DMS114 treated with DMSO at 0.1 percent for 48 hours (cell line): ENCODE measurements at regions not wholly inside any gene's neighbourhood (a gene's known extent, or its start where the extent isn't known, plus 50 kb on each side); places are given as distances from the start of the nearest gene placed in this dataset.

Experiments
- DNase-seq: peaks from one replicate; lab custom pipeline; 2025; ENCODE audit not compliant: unreplicated experiment; lab: John Stamatoyannopoulos, UW

DNA sequence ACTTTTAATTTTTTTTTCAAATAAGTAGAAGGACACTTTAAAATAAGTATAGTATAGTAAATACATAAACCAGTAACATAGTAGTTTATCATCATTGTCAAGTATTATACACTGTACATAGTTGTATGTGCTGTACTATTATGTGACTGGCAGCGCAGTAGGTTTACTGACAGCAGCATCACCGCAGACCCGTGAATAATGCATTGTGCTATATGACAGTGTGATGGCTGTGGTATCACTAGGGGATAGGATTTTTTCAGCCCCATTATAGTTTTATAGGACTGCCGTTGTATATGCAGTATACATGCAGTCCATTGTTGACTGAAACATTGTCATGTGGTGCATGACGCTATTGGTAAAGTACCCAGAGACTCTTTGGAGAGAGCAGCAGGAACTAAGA lies 306.5 kb downstream of the SQOR start:
- DNase-seq, result no peak

DNA sequence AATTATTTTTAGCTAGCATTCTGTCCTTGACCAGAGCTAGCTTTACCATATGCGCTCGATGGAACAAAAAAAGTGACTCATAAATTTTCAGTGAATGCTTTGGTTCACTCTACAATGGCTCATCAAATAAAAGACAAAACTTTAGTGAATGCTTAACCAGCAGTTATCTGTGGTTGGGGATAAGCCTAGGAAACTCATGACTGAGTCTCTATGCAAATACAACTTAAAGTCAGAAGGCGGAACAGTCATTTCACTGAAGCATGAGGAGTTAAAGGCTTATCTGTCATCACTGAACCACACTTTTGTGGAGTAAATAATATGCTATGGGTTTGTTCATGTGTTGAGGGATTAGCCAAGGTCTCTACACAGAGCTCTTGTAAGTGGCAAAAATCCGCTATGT lies 308.4 kb downstream of the SQOR start:
- no peak for DNase-seq

DNA sequence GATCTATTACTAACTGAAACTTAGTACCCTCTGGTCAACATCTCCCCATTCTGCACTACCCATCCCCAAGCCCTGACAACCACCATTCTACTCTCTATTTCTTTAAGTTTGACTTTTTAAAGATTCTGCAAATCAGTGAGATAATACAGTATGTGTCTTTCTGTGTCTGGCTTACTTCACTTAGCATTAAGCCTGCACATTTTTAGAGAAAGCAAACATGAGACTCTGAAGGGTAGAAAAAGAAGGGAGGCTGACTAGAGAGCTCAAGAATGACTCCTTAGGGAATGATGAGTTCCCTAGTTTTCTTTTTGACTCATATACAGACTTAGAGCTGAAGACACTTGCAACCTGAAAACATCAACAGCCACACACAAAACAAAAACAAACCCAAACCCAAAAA lies 311.3 kb downstream of the SQOR start:
- no peak for DNase-seq

DNA sequence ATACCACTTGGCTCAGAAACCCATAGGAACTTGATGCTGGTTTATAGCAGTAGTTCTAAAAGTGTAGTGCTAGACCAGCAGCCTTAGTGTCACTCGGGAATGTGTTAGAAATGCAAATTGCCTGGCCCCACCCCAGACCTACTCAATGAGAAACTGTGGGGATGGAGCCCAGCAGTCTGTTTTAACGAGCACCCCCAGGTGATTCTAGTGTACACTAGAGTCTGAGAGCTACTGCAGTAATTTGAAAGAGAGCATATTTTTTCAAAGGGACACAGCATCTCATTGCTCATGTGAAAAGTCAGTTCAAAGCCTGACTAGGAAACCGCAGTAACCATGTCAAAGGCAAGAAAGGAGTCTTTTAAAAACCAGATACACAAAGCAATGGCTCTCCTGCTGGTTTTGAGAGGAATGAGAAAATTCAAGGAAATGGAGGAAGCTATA lies 313.4 kb downstream of the SQOR start:
- DNase-seq, result no peak

GRCh38 chr15:45958924-45959323 lies 324.1 kb downstream of the SQOR start:
- no peak for DNase-seq

GRCh38 chr15:45962733-45963132 lies 327.9 kb downstream of the SQOR start:
- no peak for DNase-seq

DNA sequence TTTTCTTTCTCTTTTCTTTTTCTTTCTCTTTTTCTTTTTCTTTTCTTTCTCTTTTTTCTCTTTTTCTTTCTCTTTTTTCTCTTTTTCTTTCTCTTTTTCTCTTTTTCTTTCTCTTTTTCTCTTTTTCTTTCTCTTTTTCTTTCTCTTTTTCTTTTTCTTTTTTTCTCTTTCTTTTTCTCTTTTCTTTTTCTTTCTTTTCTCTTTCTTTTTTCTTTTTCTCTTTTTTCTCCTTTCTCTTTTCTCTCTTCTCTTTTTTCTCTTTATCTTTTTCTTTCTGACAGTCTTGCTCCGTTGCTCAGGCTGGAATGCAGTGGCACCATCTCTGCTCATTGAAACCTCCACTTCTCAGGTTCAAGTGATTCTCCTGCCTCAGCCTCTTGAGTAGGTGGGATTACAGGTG lies 335.7 kb downstream of the SQOR start:
- no peak for DNase-seq

DNA sequence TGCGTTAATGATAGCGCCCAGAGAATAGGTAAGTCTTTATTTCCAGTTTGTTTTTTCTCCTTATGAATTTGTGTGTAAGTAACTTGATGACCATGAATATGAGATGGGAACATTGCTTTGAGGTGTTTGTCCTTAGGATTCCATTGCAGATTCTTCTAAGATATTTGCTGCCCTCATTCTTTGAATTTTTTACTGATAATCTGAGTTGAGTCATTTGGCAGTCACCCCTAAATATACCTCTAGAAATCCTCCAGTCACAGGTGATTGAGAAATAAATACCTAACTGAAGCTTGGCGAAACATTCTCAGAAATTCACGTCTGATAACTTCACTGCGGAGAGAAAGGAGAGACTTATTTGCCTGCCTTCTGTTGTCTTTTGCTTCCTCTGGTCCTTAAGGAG lies 345.5 kb downstream of the SQOR start:
- DNase-seq, result no peak

DNA sequence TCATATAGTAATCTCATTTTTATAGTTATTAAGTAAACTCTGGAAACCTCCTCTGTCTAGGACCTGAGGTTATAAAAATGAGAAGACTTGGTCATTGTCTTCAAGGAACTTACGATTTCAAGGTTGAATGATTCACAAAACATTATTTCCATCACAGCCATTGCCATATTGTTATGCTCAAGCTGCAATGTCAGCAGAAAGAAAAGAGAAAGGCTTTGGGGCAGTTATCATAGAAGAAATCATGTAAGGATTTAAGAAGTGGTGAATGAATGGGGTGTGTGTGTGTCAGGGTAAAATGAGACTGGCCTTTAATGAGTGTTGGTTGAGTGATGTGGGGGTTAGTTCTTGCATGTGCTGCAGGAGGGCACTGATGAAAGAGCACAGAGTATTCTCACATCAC lies 346.8 kb downstream of the SQOR start:
- no peak for DNase-seq

DNA sequence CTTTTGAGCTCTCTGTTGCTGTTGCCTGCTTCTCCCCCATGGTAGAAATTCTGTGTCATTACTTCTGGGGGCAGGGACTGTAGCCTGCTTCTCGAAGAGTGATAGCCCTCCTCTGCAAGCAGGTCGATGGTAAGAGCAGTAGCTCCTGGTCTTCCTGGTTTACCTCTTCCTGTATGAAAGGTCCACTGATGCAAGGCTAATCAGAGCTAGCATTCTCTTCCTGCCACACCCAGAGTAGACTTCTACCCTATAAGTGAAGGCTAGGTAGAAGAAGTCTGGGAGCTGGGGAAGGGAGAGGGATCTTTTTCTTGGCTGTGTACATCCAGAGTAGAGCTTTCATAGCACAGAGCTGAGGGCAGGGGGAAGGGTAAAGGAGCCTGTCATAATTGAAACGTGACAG lies 357.0 kb downstream of the SQOR start:
- no peak for DNase-seq

GRCh38 chr15:45993072-45993471 lies 358.2 kb downstream of the SQOR start:
- DNase-seq, result no peak

- no peak for DNase-seq
Observed at GRCh38 chr15:45993508-45993907, 358.7 kb downstream of the SQOR start.

DNA sequence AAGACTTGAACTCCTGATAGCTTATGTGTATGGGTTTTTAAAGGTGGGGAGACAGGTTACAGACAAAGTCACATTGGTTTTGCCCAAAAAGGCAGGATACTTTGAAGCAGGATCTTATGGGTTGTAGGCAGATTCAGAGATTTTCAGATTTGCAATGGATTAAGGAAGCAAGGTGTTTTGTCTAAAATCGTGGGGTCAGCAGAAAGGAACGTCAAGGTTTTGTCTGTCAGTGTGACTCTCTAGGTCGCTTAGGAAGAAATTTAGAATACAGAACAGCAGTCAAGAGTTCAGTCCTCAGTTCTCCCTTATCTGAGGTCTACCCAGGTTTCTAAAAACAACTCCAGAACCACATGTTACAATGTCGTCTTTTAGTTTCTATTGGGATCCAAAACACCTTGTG lies 361.0 kb downstream of the SQOR start:
- no peak for DNase-seq

DNA sequence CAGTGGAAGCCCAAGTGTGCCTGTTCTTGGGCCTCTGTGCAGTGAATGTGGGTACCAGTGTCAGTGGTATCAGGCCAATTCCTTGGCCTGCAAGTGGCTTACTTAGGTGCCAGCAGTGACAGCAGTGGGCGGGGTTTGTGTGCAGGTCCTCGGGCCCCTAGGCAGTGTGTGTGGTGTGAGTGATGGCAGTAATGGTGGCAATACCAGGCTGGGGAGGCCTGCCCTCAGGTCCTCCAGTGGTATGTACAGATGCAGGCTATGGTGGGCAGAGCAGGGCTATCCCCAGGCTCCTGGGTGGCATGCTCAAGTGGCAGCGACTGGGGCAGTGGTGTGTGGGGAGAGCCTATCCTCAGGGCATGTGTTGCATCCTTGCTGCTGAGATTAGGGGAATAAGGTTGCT lies 379.7 kb downstream of the SQOR start:
- no peak for DNase-seq

- no peak for DNase-seq
Observed at GRCh38 chr15:46034755-46035154, 399.9 kb downstream of the SQOR start.

DNA sequence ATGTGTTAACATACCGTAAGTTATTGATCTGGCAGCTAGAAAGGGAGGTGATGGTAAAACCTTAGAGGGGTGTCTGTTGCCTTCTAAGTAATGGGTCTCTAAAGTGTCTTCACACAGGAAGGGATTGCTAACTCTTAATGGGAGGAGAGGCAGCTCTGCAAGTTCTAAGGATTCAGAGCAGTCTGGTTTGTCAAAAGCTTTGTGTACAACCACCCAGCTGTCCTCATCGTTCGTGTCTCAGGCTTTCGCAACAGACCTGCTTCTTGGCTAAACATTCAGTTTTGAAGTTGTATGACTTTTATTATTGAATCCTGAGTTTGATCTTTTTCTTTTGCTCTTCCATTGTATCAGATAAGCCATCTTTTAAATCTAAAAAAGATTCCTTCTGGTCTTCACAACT lies 404.9 kb downstream of the SQOR start:
- DNase-seq, result no peak

GRCh38 chr15:46041905-46042304 lies 407.1 kb downstream of the SQOR start:
- DNase-seq, result no peak

DNA sequence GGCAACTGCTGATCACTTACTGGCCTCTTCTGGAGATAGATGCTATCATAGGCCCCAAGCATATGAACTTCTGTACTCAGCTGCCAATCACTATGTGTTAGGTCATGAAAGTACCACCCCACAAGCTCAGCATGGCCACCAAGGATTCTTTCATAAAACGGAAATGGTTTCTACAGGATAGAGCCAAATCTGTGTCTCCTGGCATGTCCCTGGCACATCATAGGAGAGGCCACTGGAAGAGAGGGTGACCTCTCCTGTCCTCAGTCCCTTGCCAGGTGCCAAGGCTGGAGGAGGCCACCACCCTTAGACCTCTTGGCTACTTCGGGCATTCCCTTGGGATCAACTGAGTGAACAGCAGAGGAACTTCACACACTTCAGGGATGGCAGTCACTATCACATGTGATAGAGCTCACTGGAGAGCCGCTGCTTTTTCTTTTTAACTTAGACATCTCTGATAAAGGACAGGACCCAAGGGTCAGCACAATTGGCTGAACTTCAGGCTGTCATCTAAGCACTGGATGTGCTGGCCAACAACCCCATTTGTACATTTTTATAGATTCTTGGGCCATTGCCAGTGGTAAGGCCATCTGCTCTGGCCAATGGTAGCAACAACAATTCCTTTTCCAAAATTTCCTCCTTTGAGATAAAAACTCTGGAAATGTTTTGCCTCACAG lies 425.2 kb downstream of the SQOR start:
- no peak for DNase-seq

GRCh38 chr15:46061002-46061401 lies 426.2 kb downstream of the SQOR start:
- no peak for DNase-seq

- DNase-seq, result no peak
Observed at GRCh38 chr15:46077220-46077619, 442.4 kb downstream of the SQOR start.

DNA sequence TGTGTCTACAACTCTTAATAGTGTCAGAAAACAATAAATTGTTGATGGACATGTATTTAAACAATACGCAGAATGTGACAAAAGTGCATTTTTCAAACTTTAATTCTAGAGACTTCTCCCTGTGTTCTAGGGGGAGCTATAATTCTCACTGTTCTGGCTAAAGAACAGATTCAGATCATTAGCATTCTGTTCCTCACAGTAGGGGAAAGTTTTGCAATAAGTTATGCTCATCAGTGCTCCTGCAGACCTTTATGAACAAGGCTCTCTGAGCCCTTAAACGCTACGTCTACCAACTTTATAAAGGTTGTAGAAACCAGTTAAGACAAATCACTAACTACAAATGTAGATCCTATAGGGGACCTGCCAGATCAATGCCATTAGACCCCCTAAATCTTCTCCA lies 444.2 kb downstream of the SQOR start:
- DNase-seq, result no peak

DNA sequence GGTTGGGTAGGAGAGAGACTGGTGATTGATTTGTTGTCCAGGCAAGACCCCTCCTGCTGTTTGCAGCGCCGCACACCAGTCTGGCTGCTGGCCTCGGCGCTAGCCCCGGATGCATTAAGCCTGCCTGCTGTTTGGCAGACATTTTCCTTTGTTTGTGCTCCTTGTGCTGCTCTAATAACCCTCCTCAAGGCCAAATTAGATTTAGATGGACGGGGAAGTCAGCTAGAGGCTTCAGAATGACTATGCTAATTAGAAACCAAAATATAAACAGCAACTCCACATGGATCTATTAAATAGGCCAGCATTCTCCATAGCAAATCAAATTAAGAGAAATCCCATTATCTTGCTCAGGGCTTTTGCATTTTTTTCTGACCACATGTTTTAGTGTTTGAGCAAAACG lies 445.2 kb downstream of the SQOR start:
- no peak for DNase-seq
